K562 (cell line): ENCODE measurements at regions not wholly inside any gene's neighbourhood (a gene's known extent, or its start where the extent isn't known, plus 50 kb on each side); places are given as distances from the start of the nearest gene placed in this dataset.

ENCODE experiments used
- ATAC-seq: fragments of 200-7000 bp; cut with Tn5 transposase; 3 replicates; pipeline ENCODE4 v1.9.1; 2020; ENCODE audit warnings: moderate library complexity
- BruUV-seq: library from RNA; stranded (reverse); fragments of 400-500 nt; replicated peaks from 2 replicates; lab custom pipeline; 2021; lab: Mats Ljungman, UMichigan
- CTCF ChIA-PET: fragments of 300-600 bp; formaldehyde crosslinking; extraction: SDS; loops from one replicate; lab custom pipeline; 2021; ENCODE audit warnings: low intra/inter-chr PET ratio; lab: Yijun Ruan, JAX
- POLR2A ChIA-PET: fragments of 300-600, 350-650 bp; sonication (Branson Sonifier 250); formaldehyde crosslinking; extraction: SDS; loops from one replicate; lab custom pipeline; 2021; ENCODE audit warnings: antibody characterized with exemption, inconsistent platforms; lab: Yijun Ruan, JAX
- DNase-seq, 4 experiments: peaks; one replicate each; pipeline versions ENCODE4 v3.0.0 to v3.0.0-alpha.2; 2011 to 2018; ENCODE audit warnings: low spot score in 3 of 4, mixed read lengths in 3 of 4; ENCODE audit errors: extremely low read depth in 1 of 4
- FAIRE-seq: peaks from 2 replicates; lab custom pipeline; 2011; peaks lifted over from hg19 to GRCh38; lab: Jason Lieb, UNC
- H2AFZ ChIP-seq: 2 replicates; pipeline ENCODE4 v1.6.0; 2011; ENCODE audit warnings: low read depth, low read length, control low read depth, inconsistent platforms
- H3K27ac ChIP-seq: fragments of 200-600 bp; 3 replicates; pipeline ENCODE4 v1.8.0; 2011; ENCODE audit warnings: low read depth, mild to moderate bottlenecking, control low read depth, inconsistent platforms, low read length, moderate library complexity, mixed read lengths; ENCODE audit errors: extremely low read depth
- H3K27me3 ChIP-seq, 2 experiments: fragments of 300-600 bp in 1 of 2; 2 replicates in 1 of 2; 3 replicates in 1 of 2; pipeline versions ENCODE4 v1.6.0 to v1.8.0; 2011; ENCODE audit warnings: inconsistent platforms in 2 of 2, low read length in 2 of 2, mild to moderate bottlenecking in 1 of 2, mixed read lengths in 1 of 2, moderate library complexity in 1 of 2; ENCODE audit not compliant: control insufficient read depth in 2 of 2, insufficient read depth in 2 of 2
- H3K36me3 ChIP-seq: fragments of 300-600 bp; 3 replicates; pipeline ENCODE4 v1.8.0; 2011; ENCODE audit warnings: mild to moderate bottlenecking, low read length, inconsistent platforms; ENCODE audit not compliant: control insufficient read depth, insufficient read depth
- H3K4me1 ChIP-seq, 2 experiments: fragments of 200-600 bp in 1 of 2; replicated peaks in 1 of 2; 2 replicates in 1 of 2; 3 replicates in 1 of 2; pipeline versions ENCODE4 v1.5.1 to v1.8.0; 2011; ENCODE audit warnings: inconsistent platforms in 2 of 2, low read length in 2 of 2, mild to moderate bottlenecking in 1 of 2, mixed read lengths in 1 of 2, moderate library complexity in 1 of 2; ENCODE audit not compliant: control insufficient read depth in 2 of 2, insufficient read depth in 2 of 2
- H3K4me2 ChIP-seq: 2 replicates; pipeline ENCODE4 v1.6.1; 2011; ENCODE audit warnings: low read length, control low read depth, inconsistent platforms, mixed read lengths; ENCODE audit not compliant: insufficient read depth
- H3K4me3 ChIP-seq: fragments of 200-600 bp; sonication (generic), shearing (Covaris generic); 2 replicates; pipeline ENCODE4 v1.5.1; 2016; ENCODE audit warnings: control low read depth, inconsistent platforms
- H3K79me2 ChIP-seq: fragments of 200-600 bp; 3 replicates; pipeline ENCODE4 v1.8.0; 2011; ENCODE audit warnings: low read length, inconsistent platforms; ENCODE audit not compliant: control insufficient read depth, insufficient read depth
- H3K9ac ChIP-seq, 2 experiments: 2 replicates each; pipeline versions ENCODE4 v1.6.0 to v1.6.1; 2011; ENCODE audit warnings: low read depth in 2 of 2, low read length in 2 of 2, control low read depth in 1 of 2, inconsistent platforms in 1 of 2, mild to moderate bottlenecking in 1 of 2, mixed read lengths in 1 of 2; ENCODE audit not compliant: insufficient read depth in 1 of 2
- H3K9me1 ChIP-seq: one replicate; pipeline ENCODE4 v1.6.0; 2011; ENCODE audit warnings: inconsistent platforms, mild to moderate bottlenecking, low read length, moderate library complexity; ENCODE audit not compliant: control insufficient read depth, insufficient read depth
- H3K9me3 ChIP-seq: replicated peaks from 2 replicates; pipeline ENCODE4 v1.5.1; 2011; ENCODE audit warnings: low read depth, low read length, inconsistent platforms; ENCODE audit not compliant: control insufficient read depth, insufficient read depth
- H4K20me1 ChIP-seq: replicated peaks from 2 replicates; pipeline ENCODE4 v1.6.1; 2011; ENCODE audit warnings: low read length, inconsistent platforms, mixed read lengths; ENCODE audit not compliant: control insufficient read depth, insufficient read depth
- BDP1 ChIP-seq: IDR thresholded peaks from 3 replicates; pipeline ENCODE4 v1.6.1; 2011; ENCODE audit not compliant: insufficient read length, insufficient read depth
- DMBX1 ChIP-seq: fragments of 250-450 bp; sonication (Bioruptor Pico); IDR thresholded peaks from 2 replicates; pipeline ENCODE4 v1.8.0; 2022; ENCODE audit warnings: inconsistent platforms, mild to moderate bottlenecking, moderate library complexity, borderline replicate concordance
- HINFP ChIP-seq: fragments of 450-650 bp; conservative IDR thresholded peaks from 2 replicates; pipeline ENCODE4 v1.6.1; 2016; ENCODE audit warnings: missing genetic modification characterization, low read depth, mild to moderate bottlenecking, control low read depth, missing compliant biosample characterization
- HNRNPK ChIP-seq: fragments of 200-400 bp; formaldehyde crosslinking; IDR thresholded peaks from one replicate; pipeline ENCODE4 v1.6.1; 2018; ENCODE audit warnings: mild to moderate bottlenecking, low read depth, low read length; ENCODE audit not compliant: poor library complexity, severe bottlenecking
- IFI16 ChIP-seq: fragments of 250-450 bp; sonication (Bioruptor Pico); IDR thresholded peaks from 2 replicates; pipeline ENCODE4 v2.1.2; 2022; ENCODE audit warnings: mild to moderate bottlenecking, inconsistent platforms
- MEF2A ChIP-seq: IDR thresholded peaks from 2 replicates; pipeline ENCODE4 v1.6.1; 2011; ENCODE audit warnings: low read depth, mild to moderate bottlenecking, low read length, moderate library complexity; ENCODE audit not compliant: control insufficient read depth
- MXI1 ChIP-seq: IDR thresholded peaks from 2 replicates; pipeline ENCODE4 v1.6.1; 2011; ENCODE audit warnings: low read depth, mild to moderate bottlenecking, improper control_type of control experiment, low read length
- OTX1 ChIP-seq: fragments of 450-650 bp; formaldehyde crosslinking; IDR thresholded peaks from 2 replicates; pipeline ENCODE4 v1.4.0; 2022; ENCODE audit warnings: mild to moderate bottlenecking
- PHF8 ChIP-seq: fragments of 200-600 bp; sonication (generic); IDR thresholded peaks from 2 replicates; pipeline ENCODE4 v1.6.1; 2012; ENCODE audit warnings: mixed run types, mild to moderate bottlenecking, inconsistent platforms, low read length, moderate library complexity, borderline replicate concordance
- PYGO2 ChIP-seq: fragments of 450-650 bp; IDR thresholded peaks from 2 replicates; pipeline ENCODE4 v1.6.1; 2016; ENCODE audit warnings: mild to moderate bottlenecking, missing genetic modification characterization, moderate library complexity, missing compliant biosample characterization
- SFPQ ChIP-seq: fragments of 200-400 bp; formaldehyde crosslinking; IDR thresholded peaks from 2 replicates; pipeline ENCODE4 v1.6.1; 2017; ENCODE audit warnings: mild to moderate bottlenecking, low read depth, low read length, moderate library complexity
- TSHZ1 ChIP-seq: fragments of 250-450 bp; sonication (Bioruptor Pico); IDR thresholded peaks from 2 replicates; pipeline ENCODE4 v1.4.0; 2020; ENCODE audit warnings: mild to moderate bottlenecking, moderate library complexity
- ZBTB26 ChIP-seq: fragments of 450-650 bp; formaldehyde crosslinking; IDR thresholded peaks from 2 replicates; pipeline ENCODE4 v1.4.0; 2022; ENCODE audit warnings: missing genetic modification characterization
- ZNF778 ChIP-seq: fragments of 450-650 bp; formaldehyde crosslinking; IDR thresholded peaks from 2 replicates; pipeline ENCODE4 v1.4.0; 2020; ENCODE audit warnings: mild to moderate bottlenecking, moderate library complexity
- ZNF785 ChIP-seq: fragments of 250-450 bp; sonication (Bioruptor Pico); IDR thresholded peaks from 2 replicates; pipeline ENCODE4 v1.4.0; 2020; ENCODE audit warnings: mild to moderate bottlenecking
- ZSCAN32 ChIP-seq: fragments of 450-650 bp; formaldehyde crosslinking; IDR thresholded peaks from 2 replicates; pipeline ENCODE4 v1.4.0; 2020; ENCODE audit warnings: mild to moderate bottlenecking, moderate library complexity
- WGBS: fragments of 100-300 bp; shearing (Covaris generic); methylation state at CpG from one replicate; pipeline ENCODE4 v1.1.6; 2016; ENCODE audit warnings: low coverage, mixed read lengths; ENCODE audit not compliant: insufficient coverage; ENCODE audit errors: missing lambda C conversion rate; 5-methylcytosine and 5-hydroxymethylcytosine counted together
- in situ Hi-C: fragments of 300-500 bp; cut with MboI; formaldehyde crosslinking; loops from 4 replicates; pipeline ENCODE4 v1.15.0; 2018; ENCODE audit warnings: inconsistent platforms, mixed read lengths
- intact Hi-C: fragments of 100-400 bp; cut with micrococcal nuclease; formaldehyde crosslinking; loops from 2 replicates; pipeline ENCODE4 v1.14.2; 2022

GRCh38 chr13:111857336-111857735 lies 209.6 kb upstream of the SOX1 start:
- DNase-seq (no peak), ATAC-seq (no peak), FAIRE-seq (no peak)
- H3K4me3 ChIP-seq = no peak overlapping the region
- H4K20me1 ChIP-seq = no peaks in the 10 kb centered on the region
- H3K9me1 ChIP-seq = no peaks in the 10 kb centered on the region
- H3K4me1 ChIP-seq = no peaks in the 10 kb centered on the region
- H3K4me2 ChIP-seq = no peak overlapping the region
- no TSS peak for BruUV-seq
- intact Hi-C loops = no loop called here
- WGBS = under 1% methylated on average over 15 of the region's 18 CpGs
- no peak overlapping the region for H3K27ac ChIP-seq
- in situ Hi-C loops = no loop called here
- no peak overlapping the region for H2AFZ ChIP-seq
- no peaks in the 10 kb centered on the region for H3K36me3 ChIP-seq
- ChIA-PET CTCF (no interaction called here), POLR2A (no interaction called here)
- no peak overlapping the region for H3K9ac ChIP-seq
- no peaks in the 10 kb centered on the region for H3K79me2 ChIP-seq
- H3K9me3 ChIP-seq = no peaks in the 10 kb centered on the region
- H3K27me3 ChIP-seq = peaks cover 0 to 15% of the 10 kb centered on the region in 2 experiments; a peak in 1 of 5 replicates
- TF ChIP-seq DMBX1 (CRISPR knock-in tag) (no peak), BDP1 (no peak), SFPQ (no peak), MXI1 (no peak), HINFP (no peak), ZNF785 (CRISPR knock-in tag) (no peak), TSHZ1 (CRISPR knock-in tag) (no peak), ZBTB26 (CRISPR knock-in tag) (no peak), MEF2A (no peak), OTX1 (no peak), ZSCAN32 (no peak), PHF8 (no peak), IFI16 (no peak), ZNF778 (no peak), HNRNPK (no peak), PYGO2 (tag) (no peak)
